ENCODE measurements at regions not wholly inside any gene's neighbourhood (a gene's known extent, or its start where the extent isn't known, plus 50 kb on each side); places are given as distances from the start of the nearest gene placed in this dataset.

- Mint-ChIP-seq H3K27ac (no peak overlapping the region), H3K36me3 (ENCODE audit: low read depth) (no peaks in the 10 kb centered on the region), H3K27me3 (no peaks in the 10 kb centered on the region), H3K4me1 (peaks cover 6% of the 10 kb centered on the region), H3K9me3 (no peaks in the 10 kb centered on the region), H3K4me3 (no peak overlapping the region)
- intact Hi-C loops (cut with micrococcal nuclease) = loop anchor here (5.0 kb wide), 2 partner anchors 231 to 304 kb away; partner anchors contain the start of gene CDK8
- no peak for TF ChIP-seq CTCF (IDR thresholded peaks at IDR 0.05)
- CTCF ChIA-PET = interaction anchor here (1.8 to 3.2 kb wide), 2 partner anchors 215 to 299 kb away, joined by 7 to 15 read pairs; no protein-coding TSS in a partner anchor
- POLR2A ChIA-PET = no interaction called here
- DNase-seq = no peak
- no peak for ATAC-seq (ENCODE audit: low read depth)
Observed at GRCh38 chr13:26483546-26483945, 73.9 kb upstream of the WASF3 start.

GRCh38 chr13:26484196-26484595 is 73.3 kb upstream of the WASF3 start:
- no peak for ATAC-seq (ENCODE audit: low read depth)
- H3K27ac Mint-ChIP-seq = no peak overlapping the region
- intact Hi-C loops (cut with micrococcal nuclease) = loop anchor here (5.0 kb wide), 2 partner anchors 232 to 303 kb away; partner anchors contain the start of gene CDK8

GRCh38 chr13:26485288-26485687 is 72.2 kb upstream of the WASF3 start:
- DNase-seq = no peak
- peaks cover 6% of the 10 kb centered on the region for H3K4me1 Mint-ChIP-seq
- no peak overlapping the region for H3K4me3 Mint-ChIP-seq
- H3K27me3 Mint-ChIP-seq = no peaks in the 10 kb centered on the region
- ChIA-PET CTCF (no interaction called here), POLR2A (interaction anchor here (0.5 kb wide), 1 partner anchor 299 kb away, joined by 3 read pairs; no protein-coding TSS in a partner anchor)
- no peaks in the 10 kb centered on the region for H3K9me3 Mint-ChIP-seq
- intact Hi-C loops (cut with micrococcal nuclease) = no loop called here
- H3K36me3 Mint-ChIP-seq (ENCODE audit: low read depth) = no peaks in the 10 kb centered on the region
- TF ChIP-seq CTCF (IDR thresholded peaks at IDR 0.05) = no peak
- ATAC-seq (ENCODE audit: low read depth) = no peak
- H3K27ac Mint-ChIP-seq = no peak overlapping the region

More at GRCh38 chr13:26484196-26484595, 73.3 kb upstream of the WASF3 start:
- no peak for DNase-seq
- no peaks in the 10 kb centered on the region for H3K36me3 Mint-ChIP-seq (ENCODE audit: low read depth)
- H3K4me1 Mint-ChIP-seq = peaks cover 6% of the 10 kb centered on the region
- H3K27me3 Mint-ChIP-seq = no peaks in the 10 kb centered on the region
- no peak overlapping the region for H3K4me3 Mint-ChIP-seq
- CTCF ChIA-PET = interaction anchor here (3.2 kb wide), 1 partner anchor 214 kb away, joined by 15 read pairs; no protein-coding TSS in a partner anchor
- H3K9me3 Mint-ChIP-seq = no peaks in the 10 kb centered on the region
- POLR2A ChIA-PET = no interaction called here
- TF ChIP-seq CTCF (IDR thresholded peaks at IDR 0.05) = no peak

GRCh38 chr13:26485786-26486185 is 71.7 kb upstream of the WASF3 start:
- H3K27me3 Mint-ChIP-seq = no peaks in the 10 kb centered on the region
- H3K9me3 Mint-ChIP-seq = no peaks in the 10 kb centered on the region
- H3K27ac Mint-ChIP-seq = no peak overlapping the region
- no peak overlapping the region for H3K4me3 Mint-ChIP-seq
- no peaks in the 10 kb centered on the region for H3K36me3 Mint-ChIP-seq (ENCODE audit: low read depth)
- POLR2A ChIA-PET = no interaction called here
- peaks cover 6% of the 10 kb centered on the region for H3K4me1 Mint-ChIP-seq
- ATAC-seq (ENCODE audit: low read depth) = no peak
- CTCF ChIA-PET = interaction anchor here (1.1 to 1.6 kb wide), 2 partner anchors 10 to 301 kb away, joined by 4 to 5 read pairs; no protein-coding TSS in a partner anchor
- intact Hi-C loops (cut with micrococcal nuclease) = no loop called here
- TF ChIP-seq CTCF (IDR thresholded peaks at IDR 0.05) = no peak
- DNase-seq = no peak

GRCh38 chr13:26486550-26486949 is 70.9 kb upstream of the WASF3 start:
- H3K4me1 Mint-ChIP-seq = peaks cover 6% of the 10 kb centered on the region
- no peak for ATAC-seq (ENCODE audit: low read depth)
- intact Hi-C loops (cut with micrococcal nuclease) = no loop called here
- no peaks in the 10 kb centered on the region for H3K9me3 Mint-ChIP-seq
- no peak overlapping the region for H3K27ac Mint-ChIP-seq
- POLR2A ChIA-PET = no interaction called here
- TF ChIP-seq CTCF (IDR thresholded peaks at IDR 0.05) = no peak
- no peaks in the 10 kb centered on the region for H3K27me3 Mint-ChIP-seq
- DNase-seq = no peak
- H3K36me3 Mint-ChIP-seq (ENCODE audit: low read depth) = no peaks in the 10 kb centered on the region
- CTCF ChIA-PET = interaction anchor here (1.1 to 1.6 kb wide), 2 partner anchors 9 to 302 kb away, joined by 4 to 5 read pairs; no protein-coding TSS in a partner anchor
- H3K4me3 Mint-ChIP-seq = no peak overlapping the region
